K562 (cell line): ENCODE measurements at regions not wholly inside any gene's neighbourhood (a gene's known extent, or its start where the extent isn't known, plus 50 kb on each side); places are given as distances from the start of the nearest gene placed in this dataset.
A peak's percentile ranks its signal among the peaks of the same experiment; 100 is the strongest.

Experiments used
- ATAC-seq: fragments of 200-7000 bp; cut with Tn5 transposase; 3 replicates; pipeline ENCODE4 v1.9.1; 2020; ENCODE audit warnings: moderate library complexity
- BruUV-seq: library from RNA; stranded (reverse); fragments of 400-500 nt; replicated peaks from 2 replicates; lab custom pipeline; 2021; lab: Mats Ljungman, UMichigan
- CTCF ChIA-PET: fragments of 300-600 bp; formaldehyde crosslinking; extraction: SDS; loops from one replicate; lab custom pipeline; 2021; ENCODE audit warnings: low intra/inter-chr PET ratio; lab: Yijun Ruan, JAX
- POLR2A ChIA-PET: fragments of 300-600, 350-650 bp; sonication (Branson Sonifier 250); formaldehyde crosslinking; extraction: SDS; loops from one replicate; lab custom pipeline; 2021; ENCODE audit warnings: antibody characterized with exemption, inconsistent platforms; lab: Yijun Ruan, JAX
- DNase-seq, 4 experiments: peaks; one replicate each; pipeline versions ENCODE4 v3.0.0 to v3.0.0-alpha.2; 2011 to 2018; ENCODE audit warnings: low spot score in 3 of 4, mixed read lengths in 3 of 4; ENCODE audit errors: extremely low read depth in 1 of 4
- FAIRE-seq: peaks from 2 replicates; lab custom pipeline; 2011; peaks lifted over from hg19 to GRCh38; lab: Jason Lieb, UNC
- H2AFZ ChIP-seq: 2 replicates; pipeline ENCODE4 v1.6.0; 2011; ENCODE audit warnings: low read depth, low read length, control low read depth, inconsistent platforms
- H3K27ac ChIP-seq: fragments of 200-600 bp; 3 replicates; pipeline ENCODE4 v1.8.0; 2011; ENCODE audit warnings: low read depth, mild to moderate bottlenecking, control low read depth, inconsistent platforms, low read length, moderate library complexity, mixed read lengths; ENCODE audit errors: extremely low read depth
- H3K27me3 ChIP-seq, 2 experiments: fragments of 300-600 bp in 1 of 2; 2 replicates in 1 of 2; 3 replicates in 1 of 2; pipeline versions ENCODE4 v1.6.0 to v1.8.0; 2011; ENCODE audit warnings: inconsistent platforms in 2 of 2, low read length in 2 of 2, mild to moderate bottlenecking in 1 of 2, mixed read lengths in 1 of 2, moderate library complexity in 1 of 2; ENCODE audit not compliant: control insufficient read depth in 2 of 2, insufficient read depth in 2 of 2
- H3K36me3 ChIP-seq: fragments of 300-600 bp; 3 replicates; pipeline ENCODE4 v1.8.0; 2011; ENCODE audit warnings: mild to moderate bottlenecking, low read length, inconsistent platforms; ENCODE audit not compliant: control insufficient read depth, insufficient read depth
- H3K4me1 ChIP-seq, 2 experiments: fragments of 200-600 bp in 1 of 2; replicated peaks in 1 of 2; 2 replicates in 1 of 2; 3 replicates in 1 of 2; pipeline versions ENCODE4 v1.5.1 to v1.8.0; 2011; ENCODE audit warnings: inconsistent platforms in 2 of 2, low read length in 2 of 2, mild to moderate bottlenecking in 1 of 2, mixed read lengths in 1 of 2, moderate library complexity in 1 of 2; ENCODE audit not compliant: control insufficient read depth in 2 of 2, insufficient read depth in 2 of 2
- H3K4me2 ChIP-seq: 2 replicates; pipeline ENCODE4 v1.6.1; 2011; ENCODE audit warnings: low read length, control low read depth, inconsistent platforms, mixed read lengths; ENCODE audit not compliant: insufficient read depth
- H3K4me3 ChIP-seq: fragments of 200-600 bp; sonication (generic), shearing (Covaris generic); 2 replicates; pipeline ENCODE4 v1.5.1; 2016; ENCODE audit warnings: control low read depth, inconsistent platforms
- H3K79me2 ChIP-seq: fragments of 200-600 bp; 3 replicates; pipeline ENCODE4 v1.8.0; 2011; ENCODE audit warnings: low read length, inconsistent platforms; ENCODE audit not compliant: control insufficient read depth, insufficient read depth
- H3K9ac ChIP-seq, 2 experiments: 2 replicates each; pipeline versions ENCODE4 v1.6.0 to v1.6.1; 2011; ENCODE audit warnings: low read depth in 2 of 2, low read length in 2 of 2, control low read depth in 1 of 2, inconsistent platforms in 1 of 2, mild to moderate bottlenecking in 1 of 2, mixed read lengths in 1 of 2; ENCODE audit not compliant: insufficient read depth in 1 of 2
- H3K9me1 ChIP-seq: one replicate; pipeline ENCODE4 v1.6.0; 2011; ENCODE audit warnings: inconsistent platforms, mild to moderate bottlenecking, low read length, moderate library complexity; ENCODE audit not compliant: control insufficient read depth, insufficient read depth
- H3K9me3 ChIP-seq: replicated peaks from 2 replicates; pipeline ENCODE4 v1.5.1; 2011; ENCODE audit warnings: low read depth, low read length, inconsistent platforms; ENCODE audit not compliant: control insufficient read depth, insufficient read depth
- H4K20me1 ChIP-seq: replicated peaks from 2 replicates; pipeline ENCODE4 v1.6.1; 2011; ENCODE audit warnings: low read length, inconsistent platforms, mixed read lengths; ENCODE audit not compliant: control insufficient read depth, insufficient read depth
- CC2D1A ChIP-seq: fragments of 450-650 bp; IDR thresholded peaks from 2 replicates; pipeline ENCODE4 v1.6.1; 2017; ENCODE audit warnings: mild to moderate bottlenecking
- ETV6 ChIP-seq, 3 experiments: fragments of 150-350 bp in 1 of 3; sonication (generic) in 1 of 3; formaldehyde crosslinking in 1 of 3; IDR thresholded peaks; 2 replicates each; pipeline versions ENCODE4 v1.6.1 to v1.8.0; 2014 to 2022; ENCODE audit warnings: borderline replicate concordance in 2 of 3, low read depth in 2 of 3, antibody characterized with exemption in 1 of 3, low read length in 1 of 3, mild to moderate bottlenecking in 1 of 3, missing genetic modification reagents in 1 of 3
- MCM2 ChIP-seq: fragments of 450-650 bp; IDR thresholded peaks from 2 replicates; pipeline ENCODE4 v1.6.1; 2017; ENCODE audit warnings: low read depth, mild to moderate bottlenecking
- PHF20 ChIP-seq: fragments of 450-650 bp; IDR thresholded peaks from 2 replicates; pipeline ENCODE4 v1.6.1; 2018; ENCODE audit not compliant: partially characterized antibody
- RAD21 ChIP-seq, 2 experiments: fragments of 250-450 bp in 1 of 2; fragments of 450-650 bp in 1 of 2; sonication (Bioruptor Pico) in 1 of 2; formaldehyde crosslinking in 1 of 2; IDR thresholded peaks in 1 of 2; conservative IDR thresholded peaks in 1 of 2; 2 replicates each; pipeline versions ENCODE4 v1.4.0 to v1.8.0; 2020 to 2022; ENCODE audit warnings: mild to moderate bottlenecking in 2 of 2, moderate library complexity in 1 of 2
- SIX5 ChIP-seq, 2 experiments: IDR thresholded peaks; 2 replicates each; pipeline ENCODE4 v1.6.1; 2011; ENCODE audit warnings: low read length in 2 of 2, borderline replicate concordance in 1 of 2, low read depth in 1 of 2, mild to moderate bottlenecking in 1 of 2, moderate library complexity in 1 of 2; ENCODE audit not compliant: insufficient read depth in 1 of 2
- SPI1 ChIP-seq: IDR thresholded peaks from 2 replicates; pipeline ENCODE4 v1.6.1; 2011; ENCODE audit warnings: low read depth, low read length, control low read depth, borderline replicate concordance
- ZNF696 ChIP-seq: fragments of 250-450 bp; sonication (Bioruptor Pico); conservative IDR thresholded peaks from 2 replicates; pipeline ENCODE4 v1.4.0; 2020; ENCODE audit warnings: mild to moderate bottlenecking, moderate library complexity
- WGBS: fragments of 100-300 bp; shearing (Covaris generic); methylation state at CpG from one replicate; pipeline ENCODE4 v1.1.6; 2016; ENCODE audit warnings: low coverage, mixed read lengths; ENCODE audit not compliant: insufficient coverage; ENCODE audit errors: missing lambda C conversion rate; 5-methylcytosine and 5-hydroxymethylcytosine counted together
- in situ Hi-C: fragments of 300-500 bp; cut with MboI; formaldehyde crosslinking; loops from 4 replicates; pipeline ENCODE4 v1.15.0; 2018; ENCODE audit warnings: inconsistent platforms, mixed read lengths
- intact Hi-C: fragments of 100-400 bp; cut with micrococcal nuclease; formaldehyde crosslinking; loops from 2 replicates; pipeline ENCODE4 v1.14.2; 2022
- TF ChIP-seq, protein P1 (sequence below): sonication (generic); formaldehyde crosslinking; IDR thresholded peaks from 2 replicates; pipeline ENCODE4 v1.8.0; 2023; ENCODE audit warnings: mild to moderate bottlenecking, missing genetic modification reagents
- TF ChIP-seq, protein P2 (sequence below): fragments of 450-650 bp; IDR thresholded peaks from 2 replicates; pipeline ENCODE4 v1.6.1; 2016; ENCODE audit warnings: mild to moderate bottlenecking

DNA sequence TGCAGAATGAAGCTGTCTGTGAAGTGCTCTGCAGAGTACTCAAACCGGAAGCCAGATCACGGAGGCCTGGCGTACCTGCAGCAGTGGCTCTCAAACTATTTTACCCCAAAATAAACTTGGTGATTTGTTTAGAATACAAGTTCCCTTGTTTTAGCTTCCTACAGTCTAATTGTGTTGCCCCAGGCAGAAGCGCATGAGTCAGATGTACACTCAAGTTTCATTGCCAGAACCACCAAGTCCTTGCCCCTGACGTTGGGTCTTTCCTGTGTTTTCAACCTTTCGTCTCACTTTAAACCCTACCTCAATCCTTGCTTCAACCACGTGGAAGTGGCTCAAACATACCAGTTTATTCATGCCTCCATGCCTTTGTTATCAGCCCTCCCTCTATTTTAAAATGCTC, 66.2 kb upstream of the SLC7A11 start (continued):
- TF ChIP-seq, protein P1, sequence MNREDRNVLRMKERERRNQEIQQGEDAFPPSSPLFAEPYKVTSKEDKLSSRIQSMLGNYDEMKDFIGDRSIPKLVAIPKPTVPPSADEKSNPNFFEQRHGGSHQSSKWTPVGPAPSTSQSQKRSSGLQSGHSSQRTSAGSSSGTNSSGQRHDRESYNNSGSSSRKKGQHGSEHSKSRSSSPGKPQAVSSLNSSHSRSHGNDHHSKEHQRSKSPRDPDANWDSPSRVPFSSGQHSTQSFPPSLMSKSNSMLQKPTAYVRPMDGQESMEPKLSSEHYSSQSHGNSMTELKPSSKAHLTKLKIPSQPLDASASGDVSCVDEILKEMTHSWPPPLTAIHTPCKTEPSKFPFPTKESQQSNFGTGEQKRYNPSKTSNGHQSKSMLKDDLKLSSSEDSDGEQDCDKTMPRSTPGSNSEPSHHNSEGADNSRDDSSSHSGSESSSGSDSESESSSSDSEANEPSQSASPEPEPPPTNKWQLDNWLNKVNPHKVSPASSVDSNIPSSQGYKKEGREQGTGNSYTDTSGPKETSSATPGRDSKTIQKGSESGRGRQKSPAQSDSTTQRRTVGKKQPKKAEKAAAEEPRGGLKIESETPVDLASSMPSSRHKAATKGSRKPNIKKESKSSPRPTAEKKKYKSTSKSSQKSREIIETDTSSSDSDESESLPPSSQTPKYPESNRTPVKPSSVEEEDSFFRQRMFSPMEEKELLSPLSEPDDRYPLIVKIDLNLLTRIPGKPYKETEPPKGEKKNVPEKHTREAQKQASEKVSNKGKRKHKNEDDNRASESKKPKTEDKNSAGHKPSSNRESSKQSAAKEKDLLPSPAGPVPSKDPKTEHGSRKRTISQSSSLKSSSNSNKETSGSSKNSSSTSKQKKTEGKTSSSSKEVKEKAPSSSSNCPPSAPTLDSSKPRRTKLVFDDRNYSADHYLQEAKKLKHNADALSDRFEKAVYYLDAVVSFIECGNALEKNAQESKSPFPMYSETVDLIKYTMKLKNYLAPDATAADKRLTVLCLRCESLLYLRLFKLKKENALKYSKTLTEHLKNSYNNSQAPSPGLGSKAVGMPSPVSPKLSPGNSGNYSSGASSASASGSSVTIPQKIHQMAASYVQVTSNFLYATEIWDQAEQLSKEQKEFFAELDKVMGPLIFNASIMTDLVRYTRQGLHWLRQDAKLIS (CRISPR knock-in tag): no peak
- no peak for TF ChIP-seq MCM2
- no peak for TF ChIP-seq PHF20

DNA sequence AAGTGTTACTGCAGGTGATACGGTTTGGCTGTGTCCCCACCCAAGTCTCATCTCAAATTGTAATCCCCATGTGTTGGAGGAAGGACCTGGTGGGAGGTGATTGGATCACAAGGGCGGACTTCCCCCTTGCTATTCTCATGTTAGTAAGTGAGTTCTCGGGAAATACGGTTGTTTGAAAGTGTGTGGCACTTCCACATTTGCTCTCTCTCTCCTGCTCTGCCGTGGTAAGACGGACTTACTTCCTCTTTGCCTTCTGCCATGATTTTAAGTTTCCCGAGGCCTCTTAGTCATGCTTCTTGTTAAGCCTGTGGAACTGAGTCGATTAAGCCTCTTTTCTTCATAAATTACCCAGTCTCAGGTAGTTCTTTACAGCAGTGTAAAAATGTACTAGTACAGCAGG, 65.2 kb upstream of the SLC7A11 start:
- no peak overlapping the region for H3K4me3 ChIP-seq
- no peak for TF ChIP-seq RAD21 (CRISPR knock-in tag; conservative IDR thresholded peaks at IDR 0.05 in 1 of 2, IDR thresholded peaks at IDR 0.05 in 1 of 2)
- TF ChIP-seq, protein P2, sequence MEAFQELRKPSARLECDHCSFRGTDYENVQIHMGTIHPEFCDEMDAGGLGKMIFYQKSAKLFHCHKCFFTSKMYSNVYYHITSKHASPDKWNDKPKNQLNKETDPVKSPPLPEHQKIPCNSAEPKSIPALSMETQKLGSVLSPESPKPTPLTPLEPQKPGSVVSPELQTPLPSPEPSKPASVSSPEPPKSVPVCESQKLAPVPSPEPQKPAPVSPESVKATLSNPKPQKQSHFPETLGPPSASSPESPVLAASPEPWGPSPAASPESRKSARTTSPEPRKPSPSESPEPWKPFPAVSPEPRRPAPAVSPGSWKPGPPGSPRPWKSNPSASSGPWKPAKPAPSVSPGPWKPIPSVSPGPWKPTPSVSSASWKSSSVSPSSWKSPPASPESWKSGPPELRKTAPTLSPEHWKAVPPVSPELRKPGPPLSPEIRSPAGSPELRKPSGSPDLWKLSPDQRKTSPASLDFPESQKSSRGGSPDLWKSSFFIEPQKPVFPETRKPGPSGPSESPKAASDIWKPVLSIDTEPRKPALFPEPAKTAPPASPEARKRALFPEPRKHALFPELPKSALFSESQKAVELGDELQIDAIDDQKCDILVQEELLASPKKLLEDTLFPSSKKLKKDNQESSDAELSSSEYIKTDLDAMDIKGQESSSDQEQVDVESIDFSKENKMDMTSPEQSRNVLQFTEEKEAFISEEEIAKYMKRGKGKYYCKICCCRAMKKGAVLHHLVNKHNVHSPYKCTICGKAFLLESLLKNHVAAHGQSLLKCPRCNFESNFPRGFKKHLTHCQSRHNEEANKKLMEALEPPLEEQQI: peak; percentile 48; the same call in 1 of the 2 replicates
- peak; percentile 67; the same call in 1 of the 2 replicates for TF ChIP-seq SPI1
- TF ChIP-seq ETV6 (IDR thresholded peaks at IDR 0.05; ENCODE audit: borderline replicate concordance in 1 of 2, low read depth in 2 of 2, low read length in 1 of 2): peak in 1 of 2 experiments; percentile 93; a peak in 2 of 4 replicates
- no peak for TF ChIP-seq ETV6 (CRISPR knock-in tag; IDR thresholded peaks at IDR 0.05; ENCODE audit: borderline replicate concordance)
- peak; percentile 40; the same call in 1 of the 2 replicates for TF ChIP-seq CC2D1A
- no peak for TF ChIP-seq ZNF696 (CRISPR knock-in tag)
- TF ChIP-seq SIX5 (IDR thresholded peaks at IDR 0.05; ENCODE audit: borderline replicate concordance in 1 of 2, insufficient read depth in 1 of 2, low read depth in 1 of 2, low read length in 2 of 2): no peak
- TF ChIP-seq, all 486 proteins: peak for 4
- peaks cover 0 to 3% of the 10 kb centered on the region in 2 experiments; a peak in 1 of 5 replicates for H3K4me1 ChIP-seq
- H3K9me1 ChIP-seq: no peaks in the 10 kb centered on the region
- H3K27ac ChIP-seq: no peak overlapping the region
- H3K9ac ChIP-seq: no peak overlapping the region
- intact Hi-C loops: no loop called here
- peak in 1 of 4 experiments; percentile 9 for DNase-seq
- in situ Hi-C loops: no loop called here
- H3K79me2 ChIP-seq: no peaks in the 10 kb centered on the region
- peak; percentile 40; the same call in 2 of the 3 replicates for ATAC-seq
- H3K4me2 ChIP-seq: peak overlapping the region; percentile 42
- CTCF ChIA-PET: no interaction called here
- no peaks in the 10 kb centered on the region for H4K20me1 ChIP-seq
- POLR2A ChIA-PET: interaction anchor here (1.0 kb wide), 1 partner anchor 22 kb away, joined by 3 read pairs; no protein-coding TSS in a partner anchor
- no peaks in the 10 kb centered on the region for H3K27me3 ChIP-seq
- peak overlapping the region; percentile 76 for H2AFZ ChIP-seq
- FAIRE-seq: peak; percentile 66
- WGBS: 18% methylated on average over 8 of the region's 8 CpGs
- H3K9me3 ChIP-seq: no peaks in the 10 kb centered on the region
- no peaks in the 10 kb centered on the region for H3K36me3 ChIP-seq
- BruUV-seq: no TSS peak
